OCI-LY1 (cell line): ENCODE measurements at regions not wholly inside any gene's neighbourhood (a gene's known extent, or its start where the extent isn't known, plus 50 kb on each side); places are given as distances from the start of the nearest gene placed in this dataset.

ENCODE experiments used
- EZH2 ChIP-seq: fragments of 200-600 bp; sonication (generic), shearing (Covaris generic); IDR thresholded peaks from 2 replicates; pipeline ENCODE4 v1.8.0; 2017; ENCODE audit warnings: borderline replicate concordance, mixed run types, mild to moderate bottlenecking, antibody characterized with exemption, low read length, moderate library complexity, mixed read lengths
- TF ChIP-seq, protein P1 (sequence below): fragments of 200-600 bp; sonication (generic), shearing (Covaris generic); IDR thresholded peaks from 2 replicates; pipeline ENCODE4 v1.5.1; 2017; ENCODE audit warnings: mild to moderate bottlenecking, antibody characterized with exemption, low read length, moderate library complexity, mixed read lengths

DNA sequence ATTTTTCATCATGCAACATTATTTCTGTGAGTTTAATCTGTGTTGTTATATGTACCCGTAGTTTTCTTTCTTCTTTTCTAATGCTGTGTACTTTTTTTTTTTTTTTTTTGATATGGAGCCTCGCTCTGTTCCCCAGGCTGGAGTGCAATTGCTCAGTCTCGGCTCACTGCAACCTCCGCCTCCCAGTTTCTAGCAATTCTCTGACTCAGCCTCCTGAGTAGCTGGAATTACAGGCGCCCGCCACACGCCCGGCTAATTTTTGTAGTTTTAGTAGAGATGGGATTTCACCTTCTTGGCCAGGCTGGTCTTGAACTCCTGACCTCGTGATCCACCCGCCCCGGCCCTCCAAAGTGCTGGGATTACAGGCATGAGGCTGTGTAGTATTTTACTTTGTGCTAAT lies 155.4 kb downstream of the GALR1 start:
- TF ChIP-seq EZH2, result no peak
- TF ChIP-seq, protein P1, sequence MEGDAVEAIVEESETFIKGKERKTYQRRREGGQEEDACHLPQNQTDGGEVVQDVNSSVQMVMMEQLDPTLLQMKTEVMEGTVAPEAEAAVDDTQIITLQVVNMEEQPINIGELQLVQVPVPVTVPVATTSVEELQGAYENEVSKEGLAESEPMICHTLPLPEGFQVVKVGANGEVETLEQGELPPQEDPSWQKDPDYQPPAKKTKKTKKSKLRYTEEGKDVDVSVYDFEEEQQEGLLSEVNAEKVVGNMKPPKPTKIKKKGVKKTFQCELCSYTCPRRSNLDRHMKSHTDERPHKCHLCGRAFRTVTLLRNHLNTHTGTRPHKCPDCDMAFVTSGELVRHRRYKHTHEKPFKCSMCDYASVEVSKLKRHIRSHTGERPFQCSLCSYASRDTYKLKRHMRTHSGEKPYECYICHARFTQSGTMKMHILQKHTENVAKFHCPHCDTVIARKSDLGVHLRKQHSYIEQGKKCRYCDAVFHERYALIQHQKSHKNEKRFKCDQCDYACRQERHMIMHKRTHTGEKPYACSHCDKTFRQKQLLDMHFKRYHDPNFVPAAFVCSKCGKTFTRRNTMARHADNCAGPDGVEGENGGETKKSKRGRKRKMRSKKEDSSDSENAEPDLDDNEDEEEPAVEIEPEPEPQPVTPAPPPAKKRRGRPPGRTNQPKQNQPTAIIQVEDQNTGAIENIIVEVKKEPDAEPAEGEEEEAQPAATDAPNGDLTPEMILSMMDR, result no peak
